ENCODE measurements at regions not wholly inside any gene's neighbourhood (a gene's known extent, or its start where the extent isn't known, plus 50 kb on each side); places are given as distances from the start of the nearest gene placed in this dataset.

DNA sequence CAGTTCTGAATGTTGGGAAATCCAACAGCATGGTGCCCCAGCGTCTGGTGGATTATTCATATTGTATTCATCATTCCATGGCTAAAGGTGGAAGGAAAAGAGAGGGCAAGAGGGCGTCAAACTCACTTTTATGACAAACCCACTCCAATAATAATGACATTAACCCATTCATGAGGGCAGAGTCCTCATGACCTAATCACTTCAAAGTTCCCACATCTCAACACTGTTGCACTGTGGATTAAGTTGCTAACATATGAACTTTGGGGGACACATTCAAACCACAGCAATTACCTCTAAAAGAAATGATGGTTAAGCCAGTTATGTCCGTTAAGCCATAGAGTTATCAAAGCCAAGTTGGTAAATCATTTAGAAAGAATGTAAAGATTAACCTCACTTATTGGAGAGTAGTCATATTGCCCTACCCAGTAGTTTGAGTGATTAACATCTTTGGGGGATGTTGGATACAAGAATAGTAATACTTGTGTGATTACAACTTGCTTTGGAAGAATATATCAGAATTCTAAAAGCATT is 212.4 kb upstream of the FLRT2 start:
- no peak for DNase-seq (ENCODE audit: low read depth)
- Histone ChIP-seq H3K27me3 (ENCODE audit: control insufficient read depth, insufficient read depth, low read length) (no peaks in the 10 kb centered on the region), H3K4me3 (ENCODE audit: low read depth, low read length) (no peak overlapping the region), H3K36me3 (ENCODE audit: control insufficient read depth, insufficient read depth, low read length) (no peaks in the 10 kb centered on the region)
- TF ChIP-seq, protein P1, sequence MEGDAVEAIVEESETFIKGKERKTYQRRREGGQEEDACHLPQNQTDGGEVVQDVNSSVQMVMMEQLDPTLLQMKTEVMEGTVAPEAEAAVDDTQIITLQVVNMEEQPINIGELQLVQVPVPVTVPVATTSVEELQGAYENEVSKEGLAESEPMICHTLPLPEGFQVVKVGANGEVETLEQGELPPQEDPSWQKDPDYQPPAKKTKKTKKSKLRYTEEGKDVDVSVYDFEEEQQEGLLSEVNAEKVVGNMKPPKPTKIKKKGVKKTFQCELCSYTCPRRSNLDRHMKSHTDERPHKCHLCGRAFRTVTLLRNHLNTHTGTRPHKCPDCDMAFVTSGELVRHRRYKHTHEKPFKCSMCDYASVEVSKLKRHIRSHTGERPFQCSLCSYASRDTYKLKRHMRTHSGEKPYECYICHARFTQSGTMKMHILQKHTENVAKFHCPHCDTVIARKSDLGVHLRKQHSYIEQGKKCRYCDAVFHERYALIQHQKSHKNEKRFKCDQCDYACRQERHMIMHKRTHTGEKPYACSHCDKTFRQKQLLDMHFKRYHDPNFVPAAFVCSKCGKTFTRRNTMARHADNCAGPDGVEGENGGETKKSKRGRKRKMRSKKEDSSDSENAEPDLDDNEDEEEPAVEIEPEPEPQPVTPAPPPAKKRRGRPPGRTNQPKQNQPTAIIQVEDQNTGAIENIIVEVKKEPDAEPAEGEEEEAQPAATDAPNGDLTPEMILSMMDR (IDR thresholded peaks at IDR 0.05; ENCODE audit: insufficient read depth, low read length, poor library complexity, severe bottlenecking), result no peak

DNA sequence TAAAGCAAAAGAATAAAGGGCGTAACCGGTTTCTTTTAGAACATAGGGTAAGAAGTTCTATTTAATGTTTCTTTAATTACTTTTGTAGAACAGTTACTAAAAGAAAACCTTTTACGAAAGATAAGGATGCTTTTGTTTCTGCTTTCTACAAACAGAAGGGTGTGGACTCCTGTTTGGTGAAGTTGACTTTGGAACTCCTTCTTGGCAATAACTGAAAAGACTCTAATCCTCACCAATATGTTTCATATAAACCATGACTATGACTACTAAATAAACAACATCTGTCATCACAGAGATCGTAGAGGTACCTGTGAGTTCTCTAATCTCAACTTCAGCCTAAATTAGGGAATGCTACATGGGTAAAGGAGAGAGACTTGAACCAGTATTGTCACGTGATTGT is 210.8 kb upstream of the FLRT2 start:
- Histone ChIP-seq H3K36me3 (ENCODE audit: control insufficient read depth, insufficient read depth, low read length) (no peaks in the 10 kb centered on the region), H3K4me3 (ENCODE audit: low read depth, low read length) (no peak overlapping the region), H3K27me3 (ENCODE audit: control insufficient read depth, insufficient read depth, low read length) (no peaks in the 10 kb centered on the region)
- TF ChIP-seq, protein P1 (IDR thresholded peaks at IDR 0.05; ENCODE audit: insufficient read depth, low read length, poor library complexity, severe bottlenecking), result no peak
- DNase-seq (ENCODE audit: low read depth), result no peak

DNA sequence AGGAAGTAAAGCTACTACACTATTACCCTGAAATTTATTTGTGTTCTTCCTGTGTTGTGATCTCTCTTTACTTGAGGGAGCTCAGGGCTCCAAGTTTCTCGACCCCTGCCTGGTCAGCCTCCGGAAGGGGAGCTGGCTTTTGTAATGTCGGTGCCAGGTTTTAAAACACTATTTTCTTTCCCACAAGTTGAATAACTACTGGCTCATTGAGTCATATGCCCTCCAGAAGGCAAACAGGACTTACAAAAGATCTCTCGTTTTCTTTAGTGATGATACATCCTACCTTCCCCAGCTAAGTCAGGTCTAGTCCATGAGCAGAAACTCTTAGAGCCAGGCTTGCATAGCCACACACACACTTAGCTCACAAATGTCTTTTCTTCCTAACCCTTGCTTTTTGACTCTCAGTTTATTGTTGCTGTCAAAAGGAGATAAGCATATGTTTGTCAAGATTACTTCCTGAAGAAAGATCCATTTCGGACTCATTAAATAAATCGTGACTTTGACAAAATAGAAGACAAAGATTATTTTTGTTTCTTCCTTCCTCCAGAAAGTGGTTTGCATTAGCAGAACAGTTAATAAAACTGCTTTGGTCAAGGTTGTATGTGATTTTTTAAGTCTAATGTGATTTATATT is 209.8 kb upstream of the FLRT2 start:
- peak; percentile 5 for DNase-seq (ENCODE audit: low read depth)
- H3K36me3 ChIP-seq (ENCODE audit: control insufficient read depth, insufficient read depth, low read length), result no peaks in the 10 kb centered on the region
- H3K27me3 ChIP-seq (ENCODE audit: control insufficient read depth, insufficient read depth, low read length), result no peaks in the 10 kb centered on the region
- no peak overlapping the region for H3K4me3 ChIP-seq (ENCODE audit: low read depth, low read length)
- TF ChIP-seq, protein P1 (IDR thresholded peaks at IDR 0.05; ENCODE audit: insufficient read depth, low read length, poor library complexity, severe bottlenecking), result no peak

DNA sequence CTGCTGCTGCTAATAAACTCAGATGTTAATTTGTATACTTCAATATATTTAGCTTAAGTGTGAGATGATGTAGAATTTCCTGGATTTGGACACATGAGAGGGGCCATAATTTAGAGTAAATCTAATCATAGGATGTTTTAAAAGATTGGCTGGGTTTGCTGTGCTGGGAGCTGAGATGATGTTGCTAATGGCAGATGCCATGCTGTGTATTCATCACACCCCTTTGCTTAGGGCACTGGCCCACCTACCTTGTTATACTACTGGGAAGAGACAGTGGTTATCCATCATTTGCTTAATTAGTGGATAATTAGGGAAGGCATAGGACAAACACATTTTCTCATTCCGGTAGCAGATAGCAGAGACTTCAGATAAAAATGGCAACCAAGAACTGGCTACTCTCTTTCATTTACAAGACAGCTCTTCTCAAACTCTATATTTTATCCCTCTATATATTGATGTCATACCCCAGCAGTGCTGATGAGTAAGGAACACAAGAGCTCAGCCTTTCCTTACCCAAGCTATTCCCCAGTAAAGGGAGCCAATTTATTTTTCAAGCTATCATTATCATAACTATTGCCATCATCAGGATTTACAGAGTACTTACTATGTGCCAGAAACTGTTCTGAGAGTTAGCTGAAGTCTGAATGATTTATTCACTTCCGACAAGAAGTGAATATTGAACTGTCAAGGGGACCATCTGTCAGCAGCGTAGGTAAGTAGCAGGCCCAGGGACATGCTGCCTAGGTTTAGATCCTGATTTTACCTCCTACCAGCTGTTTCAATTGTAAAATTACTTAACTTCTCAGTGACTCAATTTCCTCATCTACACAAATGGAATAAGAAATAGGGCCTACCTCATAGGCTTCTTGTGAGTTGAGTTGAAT is 204.6 kb upstream of the FLRT2 start:
- DNase-seq (ENCODE audit: low read depth), result no peak
- Histone ChIP-seq H3K36me3 (ENCODE audit: control insufficient read depth, insufficient read depth, low read length) (no peaks in the 10 kb centered on the region), H3K4me3 (ENCODE audit: low read depth, low read length) (no peak overlapping the region), H3K27me3 (ENCODE audit: control insufficient read depth, insufficient read depth, low read length) (no peaks in the 10 kb centered on the region)
- TF ChIP-seq, protein P1 (IDR thresholded peaks at IDR 0.05; ENCODE audit: insufficient read depth, low read length, poor library complexity, severe bottlenecking), result no peak

DNA sequence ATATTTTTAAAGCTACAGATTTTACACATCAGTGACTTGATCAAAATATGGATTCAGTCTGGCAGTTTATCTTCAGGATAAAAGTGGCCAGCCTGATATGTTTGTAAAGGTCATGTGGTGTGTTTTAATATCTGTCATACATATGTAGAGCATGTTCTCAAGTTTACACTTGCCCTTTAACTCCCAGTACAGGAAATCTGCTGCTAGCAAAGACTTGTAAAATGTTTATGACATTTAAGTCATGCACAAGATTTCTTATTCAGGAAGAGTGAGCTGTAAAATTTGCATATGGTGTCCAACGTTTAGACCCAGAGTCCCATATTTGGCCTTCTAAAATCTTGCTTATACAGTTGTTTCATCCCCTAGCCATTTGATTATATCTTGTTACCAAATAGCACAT is 197.5 kb upstream of the FLRT2 start:
- H3K4me3 ChIP-seq (ENCODE audit: low read depth, low read length), result no peak overlapping the region
- no peaks in the 10 kb centered on the region for H3K27me3 ChIP-seq (ENCODE audit: control insufficient read depth, insufficient read depth, low read length)
- TF ChIP-seq, protein P1 (IDR thresholded peaks at IDR 0.05; ENCODE audit: insufficient read depth, low read length, poor library complexity, severe bottlenecking), result no peak
- H3K36me3 ChIP-seq (ENCODE audit: control insufficient read depth, insufficient read depth, low read length), result no peaks in the 10 kb centered on the region
- DNase-seq (ENCODE audit: low read depth), result no peak

Measured in kidney epithelial cell (primary cell).